Hepatocyte (in vitro differentiated cells): ENCODE measurements at regions not wholly inside any gene's neighbourhood (a gene's known extent, or its start where the extent isn't known, plus 50 kb on each side); places are given as distances from the start of the nearest gene placed in this dataset.

Experiments
- DNase-seq: peaks from one replicate; pipeline ENCODE4 v3.0.0-alpha.2; 2016; ENCODE audit warnings: low spot score
- H2AFZ ChIP-seq: fragments of 200-600 bp; sonication (generic); 2 replicates; pipeline ENCODE4 v1.6.0; 2016; ENCODE audit warnings: antibody characterized with exemption, mild to moderate bottlenecking
- H3K27ac ChIP-seq: fragments of 200-600 bp; sonication (generic); 2 replicates; pipeline ENCODE4 v1.5.1; 2016; ENCODE audit warnings: mild to moderate bottlenecking
- H3K27me3 ChIP-seq: fragments of 200-600 bp; sonication (generic); 2 replicates; pipeline ENCODE4 v1.6.1; 2016
- H3K36me3 ChIP-seq: fragments of 200-600 bp; sonication (generic); replicated peaks from 2 replicates; pipeline ENCODE4 v1.5.1; 2016; ENCODE audit warnings: low read depth; ENCODE audit not compliant: insufficient read depth
- H3K4me1 ChIP-seq: fragments of 200-600 bp; sonication (generic); 2 replicates; pipeline ENCODE4 v1.5.1; 2016; ENCODE audit warnings: mild to moderate bottlenecking, moderate library complexity; ENCODE audit not compliant: insufficient read depth
- H3K4me2 ChIP-seq: fragments of 200-600 bp; sonication (generic); 2 replicates; pipeline ENCODE4 v1.6.0; 2016
- H3K4me3 ChIP-seq: fragments of 200-600 bp; sonication (generic); 2 replicates; pipeline ENCODE4 v1.5.1; 2016; ENCODE audit warnings: mild to moderate bottlenecking
- H3K79me2 ChIP-seq: fragments of 200-600 bp; sonication (generic); 2 replicates; pipeline ENCODE4 v1.6.0; 2017; ENCODE audit warnings: mild to moderate bottlenecking
- H3K9me2 ChIP-seq: fragments of 200-600 bp; sonication (generic); replicated peaks from 2 replicates; pipeline ENCODE4 v1.6.0; 2017; ENCODE audit warnings: mild to moderate bottlenecking; ENCODE audit not compliant: insufficient read depth
- H3K9me3 ChIP-seq: fragments of 200-600 bp; sonication (generic); 2 replicates; pipeline ENCODE4 v1.5.1; 2016; ENCODE audit warnings: low read depth, mild to moderate bottlenecking
- H4K20me1 ChIP-seq: fragments of 200-600 bp; sonication (generic); 2 replicates; pipeline ENCODE4 v1.6.0; 2016; ENCODE audit warnings: mild to moderate bottlenecking; ENCODE audit not compliant: insufficient read depth, poor library complexity, severe bottlenecking
- EZH2 ChIP-seq: fragments of 200-600 bp; sonication (generic); IDR thresholded peaks from 2 replicates; pipeline ENCODE4 v1.6.1; 2016; ENCODE audit warnings: antibody characterized with exemption, mild to moderate bottlenecking, borderline replicate concordance
- EZH2phosphoT487 ChIP-seq: fragments of 200-600 bp; sonication (generic); IDR thresholded peaks from one replicate; pipeline ENCODE4 v1.6.1; 2018; ENCODE audit warnings: antibody characterized with exemption, mild to moderate bottlenecking, low read depth, moderate library complexity; ENCODE audit not compliant: unreplicated experiment, severe bottlenecking
- WGBS: methylation state at CpG from one replicate; pipeline ENCODE4 v1.1.6; 2016; ENCODE audit warnings: low lambda C conversion rate; ENCODE audit errors: missing lambda C conversion rate; 5-methylcytosine and 5-hydroxymethylcytosine counted together
- TF ChIP-seq, protein P1 (sequence below): fragments of 200-600 bp; sonication (generic); IDR thresholded peaks from 2 replicates; pipeline ENCODE4 v1.5.1; 2016; ENCODE audit warnings: antibody characterized with exemption, mild to moderate bottlenecking; ENCODE audit not compliant: poor library complexity

DNA sequence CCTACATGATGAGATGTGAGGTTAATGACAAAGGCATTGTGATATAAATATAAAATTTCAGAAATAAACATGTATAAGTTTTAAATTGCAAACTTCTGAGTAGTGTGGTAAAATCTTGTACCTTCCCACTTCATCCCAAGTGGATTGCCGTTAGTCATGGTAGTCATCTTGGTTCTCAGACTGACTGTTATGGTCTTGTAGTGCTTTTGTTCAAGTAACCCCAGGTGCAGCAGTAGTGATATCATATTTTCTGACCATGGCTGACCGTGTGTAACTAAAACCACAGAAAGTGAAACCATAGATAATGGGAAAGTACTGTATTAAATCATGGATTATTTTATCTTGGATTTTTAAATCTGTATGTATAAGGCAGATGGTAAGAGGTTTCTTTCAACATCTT is 74.8 kb upstream of the SLIT2 start:
- Histone ChIP-seq H3K27ac (no peak overlapping the region), H3K4me2 (no peak overlapping the region), H3K27me3 (no peaks in the 10 kb centered on the region), H3K79me2 (no peaks in the 10 kb centered on the region), H4K20me1 (no peaks in the 10 kb centered on the region), H2AFZ (no peak overlapping the region), H3K36me3 (no peaks in the 10 kb centered on the region), H3K9me2 (no peaks in the 10 kb centered on the region), H3K9me3 (no peaks in the 10 kb centered on the region), H3K4me1 (no peaks in the 10 kb centered on the region), H3K4me3 (no peak overlapping the region)
- 90% methylated on average over 2 of the region's 2 CpGs for WGBS
- no peak for DNase-seq
- TF ChIP-seq, protein P1, sequence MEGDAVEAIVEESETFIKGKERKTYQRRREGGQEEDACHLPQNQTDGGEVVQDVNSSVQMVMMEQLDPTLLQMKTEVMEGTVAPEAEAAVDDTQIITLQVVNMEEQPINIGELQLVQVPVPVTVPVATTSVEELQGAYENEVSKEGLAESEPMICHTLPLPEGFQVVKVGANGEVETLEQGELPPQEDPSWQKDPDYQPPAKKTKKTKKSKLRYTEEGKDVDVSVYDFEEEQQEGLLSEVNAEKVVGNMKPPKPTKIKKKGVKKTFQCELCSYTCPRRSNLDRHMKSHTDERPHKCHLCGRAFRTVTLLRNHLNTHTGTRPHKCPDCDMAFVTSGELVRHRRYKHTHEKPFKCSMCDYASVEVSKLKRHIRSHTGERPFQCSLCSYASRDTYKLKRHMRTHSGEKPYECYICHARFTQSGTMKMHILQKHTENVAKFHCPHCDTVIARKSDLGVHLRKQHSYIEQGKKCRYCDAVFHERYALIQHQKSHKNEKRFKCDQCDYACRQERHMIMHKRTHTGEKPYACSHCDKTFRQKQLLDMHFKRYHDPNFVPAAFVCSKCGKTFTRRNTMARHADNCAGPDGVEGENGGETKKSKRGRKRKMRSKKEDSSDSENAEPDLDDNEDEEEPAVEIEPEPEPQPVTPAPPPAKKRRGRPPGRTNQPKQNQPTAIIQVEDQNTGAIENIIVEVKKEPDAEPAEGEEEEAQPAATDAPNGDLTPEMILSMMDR: no peak
- TF ChIP-seq EZH2: no peak
- TF ChIP-seq EZH2phosphoT487: no peak

DNA sequence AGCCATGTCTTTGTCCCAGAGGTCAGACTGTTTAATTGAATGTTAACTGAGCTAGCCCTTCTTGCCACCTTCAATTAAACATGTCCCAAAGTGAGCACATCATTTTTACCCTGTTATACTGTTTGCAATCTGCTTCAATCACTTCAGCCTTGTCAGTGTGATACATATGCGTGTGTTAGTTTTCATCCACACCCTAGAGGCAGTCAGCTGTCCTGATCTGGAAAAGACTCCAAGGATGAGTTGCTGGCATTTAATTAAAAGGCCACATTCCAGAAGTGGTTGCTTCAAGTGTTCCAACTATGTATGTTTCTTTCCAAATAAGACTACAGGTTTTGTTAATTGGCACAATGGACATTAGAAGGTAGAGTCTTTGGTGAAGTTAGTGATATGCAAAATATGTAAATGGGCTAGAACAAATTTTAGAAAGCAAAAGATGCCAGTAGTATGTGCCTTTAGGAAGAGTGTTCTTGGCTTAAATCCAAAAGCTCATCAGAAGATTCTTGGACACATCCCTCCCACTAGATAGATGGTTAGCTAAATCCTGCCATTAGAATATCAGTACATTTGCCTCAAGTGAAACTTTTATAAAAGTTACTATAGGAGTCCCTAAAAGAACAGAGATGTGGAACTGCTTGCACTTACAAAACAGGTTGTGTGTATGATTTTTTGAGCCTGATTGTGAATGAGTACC is 79.5 kb upstream of the SLIT2 start:
- H3K4me3 ChIP-seq: no peak overlapping the region
- no peaks in the 10 kb centered on the region for H3K79me2 ChIP-seq
- H3K27ac ChIP-seq: no peak overlapping the region
- DNase-seq: no peak
- H4K20me1 ChIP-seq: no peaks in the 10 kb centered on the region
- no peaks in the 10 kb centered on the region for H3K36me3 ChIP-seq
- no peaks in the 10 kb centered on the region for H3K27me3 ChIP-seq
- H3K4me1 ChIP-seq: no peaks in the 10 kb centered on the region
- no peak overlapping the region for H2AFZ ChIP-seq
- H3K9me2 ChIP-seq: no peaks in the 10 kb centered on the region
- H3K4me2 ChIP-seq: no peak overlapping the region
- WGBS: 0% methylated on average over 1 of the region's 1 CpG
- TF ChIP-seq EZH2phosphoT487 (no peak), EZH2 (no peak)
- TF ChIP-seq, protein P1: no peak
- no peaks in the 10 kb centered on the region for H3K9me3 ChIP-seq

DNA sequence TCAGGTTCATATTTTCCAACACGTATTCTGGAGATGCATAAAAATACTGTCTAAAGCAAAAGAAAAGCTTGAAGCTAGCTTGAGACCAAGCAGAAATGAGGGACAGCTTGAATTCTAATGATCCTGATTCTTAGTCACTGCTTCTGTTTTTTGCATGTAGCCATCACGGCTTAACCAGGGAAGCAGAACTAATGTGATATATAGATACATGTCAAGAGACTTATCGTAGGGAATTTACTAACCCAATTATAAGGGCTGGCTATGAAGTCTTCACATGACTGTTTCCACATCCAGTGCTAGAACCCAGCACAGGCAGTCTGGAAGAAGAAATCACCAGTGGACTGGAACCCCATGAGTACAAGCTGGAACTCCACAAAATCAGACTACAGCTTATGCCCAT is 85.2 kb upstream of the SLIT2 start:
- no peak overlapping the region for H3K27ac ChIP-seq
- H3K9me3 ChIP-seq: no peaks in the 10 kb centered on the region
- WGBS: 62% methylated on average over 3 of the region's 3 CpGs
- H3K4me3 ChIP-seq: no peak overlapping the region
- H3K27me3 ChIP-seq: no peaks in the 10 kb centered on the region
- H2AFZ ChIP-seq: no peak overlapping the region
- no peaks in the 10 kb centered on the region for H3K9me2 ChIP-seq
- TF ChIP-seq, protein P1: no peak
- TF ChIP-seq EZH2phosphoT487 (no peak), EZH2 (no peak)
- H3K79me2 ChIP-seq: no peaks in the 10 kb centered on the region
- H4K20me1 ChIP-seq: no peaks in the 10 kb centered on the region
- H3K36me3 ChIP-seq: no peaks in the 10 kb centered on the region
- no peaks in the 10 kb centered on the region for H3K4me1 ChIP-seq
- no peak overlapping the region for H3K4me2 ChIP-seq
- no peak for DNase-seq
